Adrenal gland (tissue), 5 donors: ENCODE measurements at regions not wholly inside any gene's neighbourhood (a gene's known extent, or its start where the extent isn't known, plus 50 kb on each side); places are given as distances from the start of the nearest gene placed in this dataset.

ENCODE experiments used
- POLR2A ChIP-seq, 2 donors: fragments of 450-650 bp; IDR thresholded peaks; one replicate each; pipeline ENCODE4 v1.6.1; 2017; ENCODE audit warnings: antibody characterized with exemption in 2 of 2, mild to moderate bottlenecking in 2 of 2, moderate library complexity in 1 of 2
- TF ChIP-seq, protein P1 (sequence below), 6 experiments: fragments of 450-650 bp in 4 of 6; fragments of 200-600 bp in 2 of 6; sonication (generic) in 1 of 6; IDR thresholded peaks; 1 replicate in 5 of 6; 2 replicates in 1 of 6; pipeline versions ENCODE4 v1.5.1 to v1.8.0; 2016 to 2021; ENCODE audit warnings: antibody characterized with exemption in 6 of 6, mild to moderate bottlenecking in 2 of 6, moderate library complexity in 1 of 6
- donor health status: DM: no; HTN: no; CAD: no.

DNA sequence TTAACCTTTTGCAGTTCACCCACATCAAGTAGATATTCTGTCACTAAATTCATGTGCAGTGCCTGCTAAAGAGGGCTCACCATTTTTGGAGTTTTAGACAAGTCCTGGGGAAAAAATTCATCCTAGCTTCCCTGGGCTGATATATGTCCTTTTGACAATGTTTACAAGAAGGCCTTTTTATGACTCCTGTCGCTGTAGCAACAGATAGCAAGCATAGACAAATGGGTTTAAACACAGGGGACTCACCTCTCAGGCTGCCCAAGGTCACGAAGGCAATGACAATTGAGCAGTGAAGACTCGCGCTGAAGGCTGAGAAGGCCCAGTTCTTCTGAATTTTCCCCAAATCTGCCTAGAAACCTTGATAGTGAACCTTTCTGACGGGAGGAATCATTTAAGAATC lies 150.7 kb upstream of the CPM start:
- TF ChIP-seq, protein P1, sequence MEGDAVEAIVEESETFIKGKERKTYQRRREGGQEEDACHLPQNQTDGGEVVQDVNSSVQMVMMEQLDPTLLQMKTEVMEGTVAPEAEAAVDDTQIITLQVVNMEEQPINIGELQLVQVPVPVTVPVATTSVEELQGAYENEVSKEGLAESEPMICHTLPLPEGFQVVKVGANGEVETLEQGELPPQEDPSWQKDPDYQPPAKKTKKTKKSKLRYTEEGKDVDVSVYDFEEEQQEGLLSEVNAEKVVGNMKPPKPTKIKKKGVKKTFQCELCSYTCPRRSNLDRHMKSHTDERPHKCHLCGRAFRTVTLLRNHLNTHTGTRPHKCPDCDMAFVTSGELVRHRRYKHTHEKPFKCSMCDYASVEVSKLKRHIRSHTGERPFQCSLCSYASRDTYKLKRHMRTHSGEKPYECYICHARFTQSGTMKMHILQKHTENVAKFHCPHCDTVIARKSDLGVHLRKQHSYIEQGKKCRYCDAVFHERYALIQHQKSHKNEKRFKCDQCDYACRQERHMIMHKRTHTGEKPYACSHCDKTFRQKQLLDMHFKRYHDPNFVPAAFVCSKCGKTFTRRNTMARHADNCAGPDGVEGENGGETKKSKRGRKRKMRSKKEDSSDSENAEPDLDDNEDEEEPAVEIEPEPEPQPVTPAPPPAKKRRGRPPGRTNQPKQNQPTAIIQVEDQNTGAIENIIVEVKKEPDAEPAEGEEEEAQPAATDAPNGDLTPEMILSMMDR (IDR thresholded peaks at IDR 0.05) = no peak
- TF ChIP-seq POLR2A (IDR thresholded peaks at IDR 0.05) = no peak
